Parathyroid adenoma (tissue), 2 donors: ENCODE measurements at regions not wholly inside any gene's neighbourhood (a gene's known extent, or its start where the extent isn't known, plus 50 kb on each side); places are given as distances from the start of the nearest gene placed in this dataset.

Experiments
- H2AFZ ChIP-seq: fragments of 300-600 bp; sonication (generic); one replicate; pipeline ENCODE4 v1.7.0; 2017; ENCODE audit warnings: antibody characterized with exemption, mild to moderate bottlenecking
- H3K27ac ChIP-seq: fragments of 300-600 bp; sonication (generic); one replicate; pipeline ENCODE4 v1.7.0; 2017
- H3K27me3 ChIP-seq: fragments of 300-600 bp; sonication (generic); one replicate; pipeline ENCODE4 v1.7.0; 2017; ENCODE audit warnings: low read length; ENCODE audit not compliant: control insufficient read depth, insufficient read depth
- H3K36me3 ChIP-seq: fragments of 300-600 bp; sonication (generic); one replicate; pipeline ENCODE4 v1.7.0; 2017; ENCODE audit warnings: low read length; ENCODE audit not compliant: control insufficient read depth, insufficient read depth
- H3K4me1 ChIP-seq: fragments of 300-600 bp; sonication (generic); one replicate; pipeline ENCODE4 v1.7.0; 2017; ENCODE audit warnings: control low read depth
- H3K4me2 ChIP-seq: fragments of 300-600 bp; sonication (generic); one replicate; pipeline ENCODE4 v1.7.0; 2017; ENCODE audit warnings: low read length
- H3K4me3 ChIP-seq: fragments of 300-600 bp; sonication (generic); one replicate; pipeline ENCODE4 v1.7.0; 2017; ENCODE audit warnings: low read depth, low read length
- H3K79me2 ChIP-seq: fragments of 300-600 bp; sonication (generic); one replicate; pipeline ENCODE4 v1.7.0; 2017; ENCODE audit warnings: control low read depth
- H3K9ac ChIP-seq: fragments of 300-600 bp; sonication (generic); one replicate; pipeline ENCODE4 v1.7.0; 2017; ENCODE audit warnings: mild to moderate bottlenecking
- H3K9me3 ChIP-seq: fragments of 300-600 bp; sonication (generic); one replicate; pipeline ENCODE4 v1.7.0; 2017; ENCODE audit warnings: low read length; ENCODE audit not compliant: control insufficient read depth
- CTCF ChIP-seq: fragments of 300-600 bp; sonication (generic); IDR thresholded peaks from one replicate; pipeline ENCODE4 v1.7.0; 2017; ENCODE audit warnings: antibody characterized with exemption, mild to moderate bottlenecking
- donor health status: primary hyperparathyroidism.

GRCh38 chr6:143598466-143599080 is 79.2 kb upstream of the PHACTR2 start:
- Histone ChIP-seq H3K9me3 (no peaks in the 10 kb centered on the region), H3K4me1 (peaks cover 10% of the 10 kb centered on the region), H3K4me2 (no peak overlapping the region), H3K36me3 (no peaks in the 10 kb centered on the region), H3K79me2 (peaks cover 43% of the 10 kb centered on the region), H3K27me3 (no peaks in the 10 kb centered on the region), H3K9ac (no peak overlapping the region), H3K4me3 (no peak overlapping the region), H2AFZ (no peak overlapping the region), H3K27ac (no peak overlapping the region)
- TF ChIP-seq CTCF = no peak

- no peak overlapping the region for H3K4me2 ChIP-seq
- no peak overlapping the region for H3K27ac ChIP-seq
- no peak for TF ChIP-seq CTCF
- H3K4me3 ChIP-seq = no peak overlapping the region
- H3K9me3 ChIP-seq = no peaks in the 10 kb centered on the region
- H3K9ac ChIP-seq = no peak overlapping the region
- H3K36me3 ChIP-seq = no peaks in the 10 kb centered on the region
- no peaks in the 10 kb centered on the region for H3K27me3 ChIP-seq
- peaks cover 44% of the 10 kb centered on the region for H3K79me2 ChIP-seq
- H3K4me1 ChIP-seq = peaks cover 10% of the 10 kb centered on the region
- no peak overlapping the region for H2AFZ ChIP-seq
Measured at GRCh38 chr6:143596866-143597265, 80.9 kb upstream of the PHACTR2 start.

- H3K27ac ChIP-seq = no peak overlapping the region
Measured at GRCh38 chr6:143595251-143596036, 82.3 kb upstream of the PHACTR2 start.

GRCh38 chr6:143594647-143595046 is 83.1 kb upstream of the PHACTR2 start:
- TF ChIP-seq CTCF = no peak
- Histone ChIP-seq H3K4me2 (no peak overlapping the region), H3K9ac (no peak overlapping the region), H3K36me3 (no peaks in the 10 kb centered on the region), H3K4me1 (peaks cover 10% of the 10 kb centered on the region), H3K9me3 (no peaks in the 10 kb centered on the region), H2AFZ (no peak overlapping the region), H3K4me3 (no peak overlapping the region), H3K27me3 (no peaks in the 10 kb centered on the region), H3K27ac (no peak overlapping the region), H3K79me2 (peaks cover 43% of the 10 kb centered on the region)

More at GRCh38 chr6:143595251-143596036, 82.3 kb upstream of the PHACTR2 start:
- no peak overlapping the region for H3K4me2 ChIP-seq
- peaks cover 46% of the 10 kb centered on the region for H3K79me2 ChIP-seq
- no peaks in the 10 kb centered on the region for H3K27me3 ChIP-seq
- no peaks in the 10 kb centered on the region for H3K9me3 ChIP-seq
- no peak overlapping the region for H2AFZ ChIP-seq
- H3K36me3 ChIP-seq = no peaks in the 10 kb centered on the region
- H3K4me3 ChIP-seq = no peak overlapping the region
- peaks cover 10% of the 10 kb centered on the region for H3K4me1 ChIP-seq
- TF ChIP-seq CTCF = no peak
- no peak overlapping the region for H3K9ac ChIP-seq
